ENCODE measurements at regions not wholly inside any gene's neighbourhood (a gene's known extent, or its start where the extent isn't known, plus 50 kb on each side); places are given as distances from the start of the nearest gene placed in this dataset.
A peak's percentile ranks its signal among the peaks of the same experiment; 100 is the strongest.

- no peak overlapping the region for H3K4me3 ChIP-seq
- no TSS peak for BruUV-seq (replicated peaks)
- intact Hi-C loops (cut with micrococcal nuclease; ENCODE audit: unreplicated experiment) (no loop called here), in situ Hi-C loops (cut with MboI) (no loop called here)
- FAIRE-seq (no peak), DNase-seq (ENCODE audit: low read depth, low spot score) (no peak), ATAC-seq (no peak)
- no peak overlapping the region for H3K9ac ChIP-seq (ENCODE audit: control insufficient read depth, insufficient read depth, low read length)
- 100% methylated on average over 1 of the region's 1 CpG for WGBS (ENCODE audit: insufficient coverage, insufficient replicate concordance, low lambda C conversion rate, missing lambda C conversion rate)
- CTCF ChIA-PET, result no interaction called here
- no peaks in the 10 kb centered on the region for H3K9me3 ChIP-seq (replicated peaks; ENCODE audit: control insufficient read depth, insufficient read depth, low read length)
- H3K79me2 ChIP-seq (ENCODE audit: control insufficient read depth, insufficient read depth, low read length), result no peaks in the 10 kb centered on the region
- no peak overlapping the region for H3K4me2 ChIP-seq (ENCODE audit: control insufficient read depth, insufficient read depth)
- no peak for TF ChIP-seq IKZF1 (conservative IDR thresholded peaks at IDR 0.05)
- no peak for TF ChIP-seq HCFC1 (IDR thresholded peaks at IDR 0.05; ENCODE audit: low read length)
- H4K20me1 ChIP-seq (ENCODE audit: control insufficient read depth, insufficient read depth), result no peaks in the 10 kb centered on the region
- H2AFZ ChIP-seq (ENCODE audit: control insufficient read depth, low read depth, low read length), result no peak overlapping the region
- H3K36me3 ChIP-seq (ENCODE audit: control insufficient read depth in 2 of 2, insufficient read depth in 2 of 2, low read length in 1 of 2), result no peaks in the 10 kb centered on the region
- H3K4me1 ChIP-seq (ENCODE audit: control insufficient read depth, insufficient read depth, low read length), result no peaks in the 10 kb centered on the region
- POLR2A ChIA-PET, result no interaction called here
- H3K27ac ChIP-seq (ENCODE audit: control insufficient read depth, insufficient read depth), result no peak overlapping the region
- SMC1A ChIA-PET (ENCODE audit: uncharacterized antibody, unreplicated experiment), result no interaction called here
- no peaks in the 10 kb centered on the region for H3K27me3 ChIP-seq (replicated peaks in 1 of 2; ENCODE audit: control insufficient read depth in 2 of 2, insufficient read depth in 2 of 2, low read length in 1 of 2)
- RAD21 ChIA-PET (ENCODE audit: unreplicated experiment), result no interaction called here
Measured at GRCh38 chr6:67966830-67967229, 668.3 kb upstream of the ADGRB3 start.

DNA sequence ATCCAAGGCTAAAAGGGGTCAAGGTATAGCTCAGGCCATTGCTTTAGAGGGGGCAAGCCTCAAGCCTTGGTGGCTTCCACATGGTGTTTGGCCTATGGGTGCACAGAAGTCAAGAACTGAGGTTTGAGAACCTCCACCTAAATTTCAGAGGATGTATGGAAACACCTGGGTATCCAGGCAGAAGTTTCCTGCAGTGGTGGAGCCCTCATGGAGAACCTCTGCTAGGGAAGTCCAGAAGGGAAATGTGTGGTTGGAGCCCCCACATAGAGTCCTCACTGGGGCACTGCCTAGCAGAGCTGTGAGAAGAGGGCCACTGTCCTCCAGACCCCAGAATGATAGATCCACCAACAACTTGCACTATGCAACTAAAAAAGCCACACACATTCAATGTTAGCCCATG lies 678.7 kb upstream of the ADGRB3 start:
- Histone ChIP-seq H4K20me1 (ENCODE audit: control insufficient read depth, insufficient read depth) (no peaks in the 10 kb centered on the region), H3K79me2 (ENCODE audit: control insufficient read depth, insufficient read depth, low read length) (no peaks in the 10 kb centered on the region), H3K27ac (ENCODE audit: control insufficient read depth, insufficient read depth) (no peak overlapping the region), H3K4me2 (ENCODE audit: control insufficient read depth, insufficient read depth) (no peak overlapping the region), H3K9ac (ENCODE audit: control insufficient read depth, insufficient read depth, low read length) (no peak overlapping the region), H3K9me3 (replicated peaks; ENCODE audit: control insufficient read depth, insufficient read depth, low read length) (no peaks in the 10 kb centered on the region; the same call in 2 of the 3 replicates), H3K36me3 (ENCODE audit: control insufficient read depth in 2 of 2, insufficient read depth in 2 of 2, low read length in 1 of 2) (no peaks in the 10 kb centered on the region), H2AFZ (ENCODE audit: control insufficient read depth, low read depth, low read length) (no peak overlapping the region), H3K27me3 (replicated peaks in 1 of 2; ENCODE audit: control insufficient read depth in 2 of 2, insufficient read depth in 2 of 2, low read length in 1 of 2) (no peaks in the 10 kb centered on the region), H3K4me1 (ENCODE audit: control insufficient read depth, insufficient read depth, low read length) (no peaks in the 10 kb centered on the region), H3K4me3 (no peak overlapping the region)
- ATAC-seq (no peak), FAIRE-seq (no peak), DNase-seq (ENCODE audit: low read depth, low spot score) (no peak)
- BruUV-seq (replicated peaks), result no TSS peak
- CTCF ChIA-PET, result no interaction called here
- intact Hi-C loops (cut with micrococcal nuclease; ENCODE audit: unreplicated experiment), result no loop called here
- POLR2A ChIA-PET, result no interaction called here
- SMC1A ChIA-PET (ENCODE audit: uncharacterized antibody, unreplicated experiment), result no interaction called here
- in situ Hi-C loops (cut with MboI), result no loop called here
- RAD21 ChIA-PET (ENCODE audit: unreplicated experiment), result no interaction called here
- TF ChIP-seq SREBF2 (IDR thresholded peaks at IDR 0.05; ENCODE audit: low read length), result no peak
- TF ChIP-seq CBX5 (IDR thresholded peaks at IDR 0.05; ENCODE audit: low read depth), result peak; percentile 74; the same call in 1 of the 2 replicates
- TF ChIP-seq BMI1 (IDR thresholded peaks at IDR 0.05; ENCODE audit: borderline replicate concordance), result no peak
